ENCODE measurements at regions not wholly inside any gene's neighbourhood (a gene's known extent, or its start where the extent isn't known, plus 50 kb on each side); places are given as distances from the start of the nearest gene placed in this dataset.

DNA sequence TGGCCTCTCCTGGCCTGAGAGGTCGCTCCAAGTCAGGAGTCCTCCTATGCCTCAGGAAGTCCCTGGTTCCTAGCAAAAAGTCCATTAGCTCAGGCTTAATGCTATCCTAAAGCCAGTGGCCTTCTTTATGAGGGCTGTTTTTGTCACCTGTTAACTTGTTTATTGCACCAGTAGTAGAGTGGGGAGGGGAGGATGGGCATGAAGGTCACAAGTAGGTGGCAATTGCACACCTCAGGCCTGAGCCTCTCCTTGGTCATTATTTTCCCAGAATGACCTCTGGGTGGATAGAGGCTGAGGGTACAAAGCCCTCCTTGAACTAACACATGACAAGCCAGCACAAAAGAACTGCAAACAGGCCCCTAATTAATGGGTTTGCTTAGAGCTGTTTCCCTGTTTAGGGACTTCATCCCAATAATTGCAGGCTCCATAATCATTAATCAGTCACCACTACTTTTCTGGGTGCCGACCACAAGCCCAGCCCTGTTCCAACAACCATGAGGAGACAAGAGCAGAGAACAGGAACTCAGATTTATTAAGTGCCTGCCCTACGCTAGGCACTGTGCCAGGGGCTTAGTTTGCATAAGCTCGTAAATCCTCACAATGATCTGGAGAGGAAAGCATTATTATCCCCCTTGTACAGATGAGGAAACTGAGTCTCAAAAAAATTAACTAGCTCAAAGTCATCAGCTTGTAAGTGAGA lies 123.0 kb upstream of the PKDCC start:
- no peak for DNase-seq

GRCh38 chr2:41925712-41926111 lies 122.1 kb upstream of the PKDCC start:
- no peak for DNase-seq

DNA sequence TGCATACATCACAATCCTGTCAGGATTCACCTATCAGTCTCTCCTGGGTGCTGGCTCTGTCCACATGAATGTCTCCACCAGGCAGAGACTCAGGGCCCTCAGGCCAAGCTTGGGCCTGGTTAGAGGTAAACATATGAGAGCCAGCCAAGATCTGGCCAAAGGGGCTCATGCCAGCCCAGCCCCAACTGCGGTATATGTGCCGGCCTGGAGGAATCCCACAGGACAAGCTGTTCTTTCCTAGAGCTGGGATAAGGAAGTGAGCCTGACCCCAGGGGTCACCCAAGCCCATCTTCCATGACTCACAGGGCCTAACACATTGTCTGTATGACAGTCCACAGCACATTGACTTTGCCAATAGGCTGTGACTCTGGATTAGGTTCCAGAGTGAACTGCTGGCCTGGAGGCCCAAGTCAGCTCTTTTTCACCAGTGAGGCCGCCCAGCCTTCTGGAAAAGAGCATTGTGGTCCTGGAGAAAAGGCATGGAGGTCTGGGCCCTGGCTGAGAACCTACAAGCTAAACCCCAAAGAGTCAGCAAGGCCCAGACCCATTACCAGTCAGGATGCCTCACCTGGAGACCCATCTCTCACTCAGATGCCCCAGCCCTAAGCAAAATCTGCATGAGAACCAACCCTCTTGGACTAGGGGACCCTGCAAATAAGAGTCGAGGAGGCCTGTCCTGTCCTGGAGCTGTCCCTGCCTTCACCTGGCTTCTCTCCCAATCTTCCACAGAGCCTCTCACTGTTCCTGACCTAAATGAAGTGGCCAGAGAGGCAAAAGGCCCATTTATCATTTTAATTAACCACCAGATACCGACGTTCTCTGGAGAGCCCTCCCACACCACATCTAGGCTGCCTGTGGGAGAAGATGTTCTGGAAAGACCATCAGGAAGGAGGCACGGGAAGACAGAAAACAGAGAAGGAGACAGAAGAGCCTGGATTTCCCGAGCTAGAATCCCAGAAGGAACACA lies 120.9 kb upstream of the PKDCC start:
- no peak for DNase-seq

- DNase-seq, result no peak
Measured at GRCh38 chr2:41927581-41928264, 120.1 kb upstream of the PKDCC start.

DNA sequence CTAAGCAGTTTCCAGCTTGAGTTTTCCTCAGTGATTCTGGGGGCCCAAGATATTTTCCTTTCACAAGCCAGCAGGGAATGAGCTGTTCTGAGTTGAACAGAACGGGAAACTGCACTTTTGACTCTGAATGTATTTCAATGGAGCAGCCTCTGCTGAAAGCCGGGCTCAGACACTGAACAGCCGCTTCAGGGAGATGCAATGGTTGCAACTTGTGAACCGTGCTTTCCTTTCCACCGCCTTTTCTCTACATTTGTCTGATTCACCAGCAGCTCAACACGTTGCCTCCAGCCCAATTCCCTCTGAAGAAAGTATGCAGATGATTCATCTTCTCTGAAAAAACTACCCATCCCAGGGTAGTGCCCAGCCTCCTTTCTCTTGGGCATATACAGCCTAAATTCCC lies 119.3 kb upstream of the PKDCC start:
- DNase-seq, result no peak

- no peak for DNase-seq
Measured at GRCh38 chr2:41930807-41931566, 116.8 kb upstream of the PKDCC start.

- DNase-seq, result no peak
Measured at GRCh38 chr2:41932241-41933045, 115.4 kb upstream of the PKDCC start.

GRCh38 chr2:41933046-41933420 lies 114.8 kb upstream of the PKDCC start:
- DNase-seq, result no peak

GRCh38 chr2:41933585-41934320 lies 114.1 kb upstream of the PKDCC start:
- no peak for DNase-seq

DNA sequence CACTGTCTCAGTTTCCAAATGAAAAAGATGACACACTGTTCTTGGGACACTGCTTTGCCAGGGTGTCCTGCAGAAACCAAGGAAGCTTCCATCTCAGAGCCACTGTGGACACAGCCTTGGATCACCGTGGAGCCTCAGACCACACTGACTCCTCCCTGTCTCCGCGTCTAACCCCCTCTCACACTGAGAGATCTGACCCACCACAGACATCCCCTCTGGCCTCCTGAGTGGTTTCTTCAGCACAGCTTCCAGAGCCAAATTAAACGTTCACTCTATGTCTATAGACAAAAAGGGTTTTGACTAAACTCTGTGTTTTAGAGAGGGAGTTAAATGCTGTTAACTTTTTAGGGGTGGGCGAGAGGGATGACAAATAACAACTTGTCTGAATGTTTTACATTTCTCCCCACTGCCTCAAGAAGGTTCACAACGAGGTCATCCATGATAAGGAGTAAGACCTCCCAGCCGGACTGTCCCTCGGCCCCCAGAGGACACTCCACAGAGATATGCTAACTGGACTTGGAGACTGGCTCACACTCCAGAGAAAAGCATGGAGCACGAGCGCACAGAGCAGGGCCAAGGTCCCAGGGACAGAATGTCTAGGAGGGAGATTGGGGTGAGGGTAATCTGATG lies 113.4 kb upstream of the PKDCC start:
- DNase-seq, result no peak

- no peak for DNase-seq
Measured at GRCh38 chr2:41935002-41935401, 112.8 kb upstream of the PKDCC start.

GRCh38 chr2:41935825-41936224 lies 112.0 kb upstream of the PKDCC start:
- no peak for DNase-seq

DNA sequence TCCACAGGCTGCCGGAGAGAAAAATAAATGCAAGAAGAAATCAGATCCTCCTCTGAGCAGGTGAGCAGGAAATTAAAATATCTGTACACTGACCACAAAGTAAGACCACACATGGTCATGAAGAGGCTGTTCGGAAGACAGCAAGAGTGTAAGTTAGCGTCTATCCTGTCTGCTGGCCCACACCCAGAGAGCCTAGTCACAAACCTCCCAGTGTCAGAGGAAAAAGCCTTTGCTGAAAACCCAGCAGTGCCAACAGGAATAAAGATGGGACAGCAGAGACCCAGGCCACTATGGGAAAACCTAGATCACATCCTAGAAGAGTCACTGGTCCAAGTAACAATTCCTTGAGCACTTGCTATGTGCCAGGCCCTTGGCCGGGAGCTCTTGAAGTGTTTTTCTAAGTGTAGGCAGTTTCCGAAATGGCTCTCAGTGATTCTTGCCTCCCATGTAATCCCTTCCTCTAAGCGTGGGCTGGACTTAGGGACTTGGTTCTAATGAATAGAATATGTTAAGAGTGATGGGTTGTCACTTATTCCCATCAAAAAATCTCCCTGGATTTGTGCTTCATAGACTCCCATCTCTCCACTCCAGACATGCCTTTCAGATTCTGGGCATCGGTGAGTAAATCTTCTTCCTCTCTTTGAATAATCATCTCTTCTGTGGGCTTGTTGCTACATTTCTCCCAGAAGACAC lies 110.9 kb upstream of the PKDCC start:
- DNase-seq, result no peak

DNA sequence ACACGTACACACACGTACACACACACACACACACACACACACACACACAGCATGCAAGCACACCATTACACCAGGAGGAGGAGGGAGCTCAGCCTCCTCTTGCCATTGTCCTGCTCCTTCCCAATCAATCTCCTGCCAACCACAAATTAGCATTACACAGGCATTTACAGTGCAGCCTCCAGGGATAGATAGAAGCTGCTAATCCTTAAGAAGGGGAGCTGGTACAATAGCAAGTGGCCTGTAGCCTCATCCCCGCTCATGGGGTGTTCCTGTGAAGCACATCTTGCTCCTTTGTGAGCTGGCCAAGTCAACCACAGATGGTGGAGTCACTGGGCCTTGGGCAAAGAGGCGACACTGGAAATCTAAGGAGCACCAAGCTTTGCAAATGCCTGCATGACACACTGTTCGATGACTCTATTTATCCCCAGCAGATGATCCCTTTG lies 110.3 kb upstream of the PKDCC start:
- no peak for DNase-seq

DNA sequence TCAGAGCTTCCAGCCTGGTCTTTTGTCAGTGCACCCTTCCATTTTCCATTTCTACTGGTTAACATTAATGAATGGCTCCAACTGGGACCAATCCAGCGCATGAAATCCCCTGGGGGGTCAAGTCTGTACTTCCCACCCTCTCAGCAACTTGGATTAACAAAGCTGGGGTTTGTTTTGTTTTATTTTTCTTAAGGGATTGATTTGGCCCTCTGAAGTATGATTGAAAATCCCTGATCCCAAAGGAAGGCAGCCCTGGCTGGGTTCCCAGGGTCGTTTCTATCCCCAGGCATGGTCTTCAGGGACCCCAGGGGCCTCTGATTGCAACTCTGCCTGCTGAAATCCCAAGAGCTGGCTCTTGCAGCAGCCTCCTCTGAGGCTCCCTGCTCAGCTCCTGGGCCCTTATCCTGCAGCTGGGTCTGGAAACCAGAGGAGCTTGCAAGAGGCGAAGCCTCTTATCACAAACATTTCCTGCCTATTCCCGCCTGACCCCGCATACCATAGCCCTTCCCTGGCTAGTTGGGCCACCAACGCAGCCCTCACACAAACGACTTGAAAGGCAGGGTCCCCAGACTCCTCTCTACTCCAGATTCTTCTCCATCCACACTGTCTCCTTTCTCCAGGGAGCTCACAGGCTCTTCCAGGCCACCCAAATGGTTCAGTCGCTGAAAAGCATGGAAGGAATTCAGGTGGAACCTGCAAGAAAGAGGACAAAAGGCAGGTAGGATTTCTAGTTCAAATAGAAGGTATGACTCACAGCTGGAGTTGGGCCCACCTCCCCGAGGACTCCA lies 109.7 kb upstream of the PKDCC start:
- no peak for DNase-seq

DNA sequence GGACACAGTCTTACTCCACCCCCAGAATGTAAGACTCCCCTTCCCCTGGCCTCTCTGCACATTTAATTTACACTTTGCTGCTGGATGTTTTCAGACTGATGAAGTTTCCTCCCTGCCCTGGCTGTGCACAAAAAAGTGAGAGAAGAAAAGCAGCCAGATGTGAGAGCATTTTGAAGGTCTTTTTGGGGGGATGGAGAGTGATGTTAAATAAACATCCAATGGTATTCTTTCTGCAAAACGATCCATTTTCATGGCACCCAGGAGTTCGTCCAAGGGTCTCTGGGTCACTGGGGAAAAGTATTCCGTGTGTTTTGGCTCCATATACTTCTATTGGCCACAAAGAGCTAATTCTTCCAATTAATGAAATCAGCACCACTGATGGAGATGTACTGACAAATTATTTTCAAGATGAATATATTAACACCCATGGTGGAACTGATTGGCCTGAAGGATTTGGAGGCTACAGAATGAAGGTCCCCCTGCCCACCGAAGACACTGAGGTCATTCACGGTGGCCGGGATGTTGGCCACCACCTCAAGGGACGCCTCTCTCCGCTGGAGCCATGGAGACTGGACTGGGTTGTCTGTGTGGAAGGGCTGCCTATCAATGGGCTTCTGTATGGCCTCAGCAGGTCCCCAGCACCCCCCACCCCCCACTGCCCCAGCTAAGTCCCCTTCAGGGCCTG lies 107.6 kb upstream of the PKDCC start:
- DNase-seq, result no peak

DNA sequence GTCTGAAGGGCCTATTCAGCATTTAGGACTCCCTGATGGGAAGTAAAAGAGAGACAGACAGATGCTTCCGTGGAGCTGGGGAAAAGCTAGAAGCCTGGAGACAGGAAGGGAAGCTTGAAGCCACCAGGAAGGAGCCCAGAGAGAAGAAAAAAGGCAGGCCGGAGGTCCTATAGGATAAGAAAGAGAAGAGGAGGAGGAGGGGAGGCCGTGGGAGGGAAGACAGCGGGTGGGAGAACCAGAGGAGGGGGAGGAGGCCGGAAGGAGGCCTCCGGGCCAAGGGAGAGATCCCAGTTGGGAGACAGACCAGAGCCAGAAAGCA lies 107.1 kb upstream of the PKDCC start:
- DNase-seq, result no peak

DNA sequence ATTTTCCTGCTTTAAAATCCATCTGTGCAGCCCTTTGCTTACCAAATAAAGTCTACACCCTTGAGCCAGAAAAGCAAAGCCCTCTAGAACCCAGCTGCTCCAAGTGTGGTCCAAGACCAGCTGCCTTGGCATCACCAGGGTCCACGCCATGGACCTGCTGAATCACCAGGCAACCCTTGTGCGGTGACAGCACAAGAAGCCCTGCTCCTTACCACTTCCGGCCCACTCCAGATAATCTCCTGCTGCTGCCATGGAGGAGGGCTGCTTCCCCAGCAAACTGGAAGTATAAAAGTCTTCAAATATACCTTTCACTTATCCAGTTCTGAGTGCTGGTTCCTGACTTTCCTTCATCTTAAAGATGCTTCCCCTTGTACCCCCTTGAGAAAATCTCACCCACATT lies 106.0 kb upstream of the PKDCC start:
- DNase-seq, result no peak

GRCh38 chr2:41942278-41942677 lies 105.5 kb upstream of the PKDCC start:
- no peak for DNase-seq

Data from CD4-positive, alpha-beta T cell treated with Interleukin-17A for 4 hours (primary cell).